22Rv1 (cell line): ENCODE measurements at regions not wholly inside any gene's neighbourhood (a gene's known extent, or its start where the extent isn't known, plus 50 kb on each side); places are given as distances from the start of the nearest gene placed in this dataset.

Experiments
- CTCF ChIP-seq: fragments of 450-650 bp; IDR thresholded peaks from 2 replicates; pipeline ENCODE4 v1.5.1; 2017; ENCODE audit warnings: mild to moderate bottlenecking
- ZFX ChIP-seq: fragments of 450-650 bp; IDR thresholded peaks from 2 replicates; pipeline ENCODE4 v1.6.1; 2017; ENCODE audit warnings: antibody characterized with exemption, borderline replicate concordance

GRCh38 chrX:110966091-110966454 is 129.9 kb upstream of the PAK3 start:
- TF ChIP-seq CTCF, result no peak
- no peak for TF ChIP-seq ZFX
